Keratinocyte (primary cell): ENCODE measurements at regions not wholly inside any gene's neighbourhood (a gene's known extent, or its start where the extent isn't known, plus 50 kb on each side); places are given as distances from the start of the nearest gene placed in this dataset.
"Not testable (repeated sequence)": the region's sequence is repeated elsewhere in the genome, so short reads cannot be mapped to it uniquely, and the experiment has no call there.

Experiments
- DNase-seq: peaks from one replicate; pipeline ENCODE4 v3.0.0-alpha.2; 2011; ENCODE audit warnings: low read depth, missing footprints, low spot score
- FAIRE-seq: peaks from 2 replicates; lab custom pipeline; 2011; peaks lifted over from hg19 to GRCh38; lab: Jason Lieb, UNC
- H2AFZ ChIP-seq: 2 replicates; pipeline ENCODE4 v1.6.0; 2012; ENCODE audit warnings: low read length, control low read depth, inconsistent platforms; ENCODE audit not compliant: control insufficient read depth
- H3K27ac ChIP-seq: 2 replicates; pipeline ENCODE4 v1.5.1; 2011; ENCODE audit warnings: low read length; ENCODE audit not compliant: control insufficient read depth, insufficient read depth
- H3K27me3 ChIP-seq: 3 replicates; pipeline ENCODE4 v1.6.0; 2011; ENCODE audit warnings: low read length; ENCODE audit not compliant: control insufficient read depth, insufficient read depth; ENCODE audit errors: extremely low read depth
- H3K36me3 ChIP-seq, 2 experiments: 2 replicates in 1 of 2; 3 replicates in 1 of 2; pipeline ENCODE4 v1.5.1; 2011; ENCODE audit warnings: low read length in 2 of 2, mild to moderate bottlenecking in 1 of 2; ENCODE audit not compliant: control insufficient read depth in 2 of 2, insufficient read depth in 2 of 2; ENCODE audit errors: extremely low read depth in 1 of 2
- H3K4me1 ChIP-seq: 3 replicates; pipeline ENCODE4 v1.5.1; 2011; ENCODE audit warnings: low read length; ENCODE audit not compliant: control insufficient read depth, insufficient read depth; ENCODE audit errors: extremely low read depth
- H3K4me2 ChIP-seq: 3 replicates; pipeline ENCODE4 v1.6.0; 2011; ENCODE audit warnings: low read depth, low read length; ENCODE audit not compliant: control insufficient read depth, insufficient read depth; ENCODE audit errors: extremely low read depth
- H3K4me3 ChIP-seq, 3 experiments: fragments of 200-600 bp in 1 of 3; sonication (generic) in 1 of 3; 2 replicates in 2 of 3; 3 replicates in 1 of 3; pipeline ENCODE4 v1.5.1; 2011 to 2016; ENCODE audit warnings: low read length in 3 of 3, mild to moderate bottlenecking in 3 of 3, control low read depth in 2 of 3, inconsistent platforms in 1 of 3, low read depth in 1 of 3, mixed read lengths in 1 of 3, mixed run types in 1 of 3, moderate library complexity in 1 of 3; ENCODE audit not compliant: control insufficient read depth in 2 of 3, insufficient read depth in 2 of 3; ENCODE audit errors: extremely low read depth in 1 of 3
- H3K79me2 ChIP-seq: 2 replicates; pipeline ENCODE4 v1.6.0; 2012; ENCODE audit warnings: low read length; ENCODE audit not compliant: control insufficient read depth, insufficient read depth
- H3K9ac ChIP-seq: 3 replicates; pipeline ENCODE4 v1.6.0; 2011; ENCODE audit warnings: low read length; ENCODE audit not compliant: control insufficient read depth, insufficient read depth; ENCODE audit errors: extremely low read depth
- H3K9me1 ChIP-seq: 3 replicates; pipeline ENCODE4 v1.6.0; 2011; ENCODE audit warnings: low read length; ENCODE audit not compliant: control insufficient read depth, insufficient read depth; ENCODE audit errors: extremely low read depth
- H3K9me3 ChIP-seq: 2 replicates; pipeline ENCODE4 v1.5.1; 2012; ENCODE audit warnings: low read depth, low read length; ENCODE audit not compliant: control insufficient read depth
- H4K20me1 ChIP-seq: 3 replicates; pipeline ENCODE4 v1.6.0; 2011; ENCODE audit warnings: low read length; ENCODE audit not compliant: control insufficient read depth, insufficient read depth; ENCODE audit errors: extremely low read depth
- CTCF ChIP-seq, 3 experiments: IDR thresholded peaks in 1 of 3; conservative IDR thresholded peaks in 1 of 3; optimal IDR thresholded peaks in 1 of 3; 2 replicates in 2 of 3; 3 replicates in 1 of 3; pipeline versions ENCODE3 to v1.5.1; 2011; ENCODE audit warnings: low read length in 3 of 3, mild to moderate bottlenecking in 3 of 3, moderate library complexity in 2 of 3, control low read depth in 1 of 3, inconsistent platforms in 1 of 3; ENCODE audit not compliant: insufficient read depth in 2 of 3; ENCODE audit errors: extremely low read depth in 1 of 3
- EZH2 ChIP-seq: IDR thresholded peaks from one replicate; pipeline ENCODE4 v1.6.1; 2012; ENCODE audit warnings: inconsistent platforms, mild to moderate bottlenecking, low read length, moderate library complexity
- dilution Hi-C: fragments of 300-500 bp; cut with MboI; formaldehyde crosslinking; loops from one replicate; pipeline ENCODE4 v1.7.0; 2020; ENCODE audit warnings: low sequenced_read_pairs; ENCODE audit not compliant: extremely low pct_ligation_motif_present

GRCh38 chr2:189982780-189983394, 79.6 kb downstream of the MSTN start:
- dilution Hi-C loops = no loop called here
- Histone ChIP-seq H3K36me3 (no peaks in the 10 kb centered on the region), H3K27ac (no peak overlapping the region), H3K4me2 (no peak overlapping the region), H3K9ac (no peak overlapping the region), H2AFZ (no peak overlapping the region), H3K4me1 (no peaks in the 10 kb centered on the region), H4K20me1 (no peaks in the 10 kb centered on the region), H3K4me3 (no peak overlapping the region), H3K9me1 (no peaks in the 10 kb centered on the region), H3K27me3 (no peaks in the 10 kb centered on the region), H3K79me2 (no peaks in the 10 kb centered on the region), H3K9me3 (no peaks in the 10 kb centered on the region)
- DNase-seq (no peak), FAIRE-seq (no peak)
- TF ChIP-seq CTCF (optimal IDR thresholded peaks at IDR 0.05 in 1 of 3, IDR thresholded peaks at IDR 0.05 in 1 of 3, conservative IDR thresholded peaks at IDR 0.05 in 1 of 3; ENCODE audit: extremely low read depth in 1 of 3, insufficient read depth in 2 of 3, low read length in 3 of 3) = peak; percentile 53 to 62 (median 53)
- TF ChIP-seq EZH2 = no peak

GRCh38 chr2:189982087-189982486, 80.4 kb downstream of the MSTN start:
- H3K79me2 ChIP-seq = no peaks in the 10 kb centered on the region
- dilution Hi-C loops = no loop called here
- H4K20me1 ChIP-seq = no peaks in the 10 kb centered on the region
- FAIRE-seq (no peak), DNase-seq (no peak)
- no peak overlapping the region for H3K4me3 ChIP-seq
- H3K4me1 ChIP-seq = no peaks in the 10 kb centered on the region
- no peaks in the 10 kb centered on the region for H3K9me3 ChIP-seq
- no peak overlapping the region for H3K4me2 ChIP-seq
- TF ChIP-seq CTCF (optimal IDR thresholded peaks at IDR 0.05 in 1 of 3, IDR thresholded peaks at IDR 0.05 in 1 of 3, conservative IDR thresholded peaks at IDR 0.05 in 1 of 3; ENCODE audit: extremely low read depth in 1 of 3, insufficient read depth in 2 of 3, low read length in 3 of 3) (no peak), EZH2 (no peak)
- H3K27me3 ChIP-seq = no peaks in the 10 kb centered on the region
- no peaks in the 10 kb centered on the region for H3K36me3 ChIP-seq
- no peak overlapping the region for H3K27ac ChIP-seq
- no peaks in the 10 kb centered on the region for H3K9me1 ChIP-seq
- no peak overlapping the region for H3K9ac ChIP-seq
- no peak overlapping the region for H2AFZ ChIP-seq

- H2AFZ ChIP-seq, H3K4me3 ChIP-seq, H3K79me2 ChIP-seq, H3K9ac ChIP-seq, FAIRE-seq, H4K20me1 ChIP-seq, H3K4me1 ChIP-seq, H3K9me3 ChIP-seq, DNase-seq, H3K27ac ChIP-seq, H3K27me3 ChIP-seq, H3K36me3 ChIP-seq, dilution Hi-C loops, H3K4me2 ChIP-seq, H3K9me1 ChIP-seq: not testable (repeated sequence)
Measured at GRCh38 chr2:189976488-189976887, 86.0 kb downstream of the MSTN start.
